HT1080 (cell line): ENCODE measurements at regions not wholly inside any gene's neighbourhood (a gene's known extent, or its start where the extent isn't known, plus 50 kb on each side); places are given as distances from the start of the nearest gene placed in this dataset.
A peak's percentile ranks its signal among the peaks of the same experiment; 100 is the strongest.
"Not testable (repeated sequence)": the region's sequence is repeated elsewhere in the genome, so short reads cannot be mapped to it uniquely, and the experiment has no call there.

Experiments used
- DNase-seq: peaks from one replicate; pipeline ENCODE4 v3.0.0-alpha.2; 2015; ENCODE audit warnings: low read depth

DNA sequence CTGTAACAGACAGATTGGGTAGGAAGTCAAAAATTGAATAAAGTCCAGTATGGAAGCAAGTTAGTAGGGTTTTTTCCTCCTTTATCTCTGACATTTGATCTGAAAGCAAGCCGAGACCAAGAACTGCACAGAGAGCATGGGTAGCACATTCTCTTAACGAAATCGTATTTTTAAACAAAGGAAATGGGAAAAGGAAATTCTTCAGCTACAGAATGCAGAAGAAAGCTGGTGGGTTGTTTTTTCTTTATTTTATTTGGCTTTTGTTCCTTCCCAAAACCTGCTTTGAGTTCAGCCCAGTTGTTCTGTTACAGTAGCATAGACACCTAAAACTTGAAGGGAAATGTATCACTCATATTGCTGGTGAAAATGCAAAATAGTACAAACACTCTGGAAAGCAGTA, 397.0 kb downstream of the GBE1 start:
- DNase-seq: no peak

DNA sequence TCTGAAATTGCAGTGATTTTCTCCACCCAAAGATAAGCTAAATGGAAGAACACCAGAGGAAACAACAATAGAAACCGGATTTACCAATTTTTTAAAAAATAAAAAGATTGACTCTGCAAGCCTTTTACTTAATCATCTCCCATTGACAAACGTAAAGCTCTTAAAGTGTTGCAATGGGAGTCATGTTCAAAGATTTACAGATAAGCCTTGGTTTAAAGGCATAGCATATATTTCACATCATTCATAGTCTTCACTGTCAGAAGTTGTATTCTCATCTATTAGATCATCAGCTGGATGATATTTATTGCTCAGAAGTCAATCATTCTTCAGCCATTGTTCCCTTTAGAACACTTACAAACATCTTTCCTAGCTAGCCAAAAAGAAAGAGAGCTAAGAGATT, 397.6 kb downstream of the GBE1 start:
- no peak for DNase-seq

DNA sequence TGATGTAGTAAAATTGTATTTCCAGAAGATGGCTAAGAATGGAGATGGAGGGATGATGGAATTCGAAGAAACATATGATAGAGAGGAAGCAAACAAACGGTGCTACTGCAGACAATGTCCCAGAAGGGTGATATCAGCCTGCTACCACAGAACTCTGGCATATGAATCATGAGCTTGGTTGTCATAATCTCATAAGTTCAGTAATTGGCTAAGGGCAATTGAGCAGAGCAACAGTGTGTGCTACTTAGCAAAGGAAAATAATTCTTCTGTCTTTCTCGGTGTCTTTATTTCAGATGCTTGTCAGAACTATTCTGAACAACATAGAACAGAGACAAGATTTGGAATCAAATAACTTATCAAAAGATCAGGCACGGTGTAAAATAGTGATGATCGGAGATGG, 407.3 kb downstream of the GBE1 start:
- no peak for DNase-seq

DNA sequence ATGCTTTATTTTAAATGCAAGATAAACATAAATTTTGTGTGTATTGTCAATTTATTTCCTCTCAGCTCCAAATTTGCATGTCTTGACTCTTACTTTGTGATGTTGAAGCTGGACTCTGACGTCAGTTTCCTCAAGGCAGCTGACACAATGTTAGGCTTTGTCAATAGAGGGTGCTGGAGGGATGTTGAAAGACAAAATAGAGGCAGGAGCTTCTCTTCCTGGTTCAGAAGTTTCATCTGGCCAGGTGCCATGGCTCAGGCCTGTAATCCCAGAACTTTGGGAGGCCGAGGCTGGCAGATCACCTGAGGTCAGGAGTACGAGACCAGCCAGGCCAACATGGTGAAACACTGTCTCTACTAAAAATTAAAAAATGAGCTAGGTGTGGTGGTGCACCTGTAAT, 408.6 kb downstream of the GBE1 start:
- peak; percentile 42 for DNase-seq

DNA sequence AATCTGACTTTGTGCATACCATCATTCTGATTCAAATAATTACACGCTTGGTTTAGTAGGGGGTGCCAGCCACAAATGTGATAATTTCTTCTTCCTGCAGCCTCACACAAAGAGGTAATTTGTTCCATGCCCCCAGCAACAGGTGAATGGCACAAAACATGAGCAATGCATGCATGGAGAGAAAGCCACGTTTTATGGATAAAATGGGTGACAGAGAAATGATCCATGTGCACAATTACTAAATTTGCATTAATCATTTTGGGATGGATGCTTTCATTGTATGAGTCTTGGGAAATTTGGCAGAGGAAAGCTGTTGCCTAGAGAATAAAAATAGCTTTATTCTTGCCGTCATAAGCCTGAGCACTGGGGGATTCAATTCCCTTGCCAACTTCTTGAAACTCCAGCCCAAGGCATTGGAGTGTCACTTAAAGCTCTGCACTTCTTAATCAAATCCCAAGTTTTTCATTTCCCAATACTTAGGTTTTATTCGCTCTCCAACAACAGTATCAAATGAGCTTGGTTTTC, 411.6 kb downstream of the GBE1 start:
- DNase-seq: no peak

DNA sequence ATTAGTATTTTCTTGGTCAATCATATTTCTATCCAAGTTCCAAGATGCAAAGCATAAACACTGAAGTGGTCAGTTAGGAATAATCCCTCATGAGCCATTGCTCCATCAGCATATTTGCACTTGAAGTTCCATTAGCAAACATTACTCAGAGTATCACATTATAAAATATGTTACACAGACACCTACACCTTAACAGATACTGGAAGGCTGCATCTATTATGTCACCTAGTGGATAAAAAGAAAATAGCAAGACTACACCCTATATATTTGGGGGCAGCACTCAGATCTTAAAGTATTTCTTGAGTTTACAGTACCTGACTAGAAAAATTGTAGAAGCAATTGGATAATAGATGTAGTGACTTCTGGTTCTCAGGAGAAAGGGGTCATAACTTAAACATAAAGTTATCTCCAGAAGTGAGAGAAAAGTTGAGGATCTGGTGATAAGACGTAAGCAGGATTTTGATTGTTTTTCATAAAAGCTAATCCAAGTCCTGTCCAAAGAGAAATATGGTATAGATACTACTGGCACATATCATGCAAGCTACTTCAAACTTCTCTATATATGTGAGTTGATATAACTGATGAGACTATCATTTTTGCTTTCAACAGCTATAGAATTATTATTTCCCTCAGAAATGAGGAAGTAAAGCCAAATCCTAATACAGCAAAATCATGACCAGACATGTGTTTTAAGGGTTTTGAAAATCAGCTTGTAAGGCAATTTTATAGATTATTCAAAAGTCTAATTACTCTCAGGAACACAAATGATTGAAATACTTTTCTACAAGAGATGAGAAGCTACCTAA, 422.2 kb downstream of the GBE1 start:
- peak; percentile 37 for DNase-seq

DNA sequence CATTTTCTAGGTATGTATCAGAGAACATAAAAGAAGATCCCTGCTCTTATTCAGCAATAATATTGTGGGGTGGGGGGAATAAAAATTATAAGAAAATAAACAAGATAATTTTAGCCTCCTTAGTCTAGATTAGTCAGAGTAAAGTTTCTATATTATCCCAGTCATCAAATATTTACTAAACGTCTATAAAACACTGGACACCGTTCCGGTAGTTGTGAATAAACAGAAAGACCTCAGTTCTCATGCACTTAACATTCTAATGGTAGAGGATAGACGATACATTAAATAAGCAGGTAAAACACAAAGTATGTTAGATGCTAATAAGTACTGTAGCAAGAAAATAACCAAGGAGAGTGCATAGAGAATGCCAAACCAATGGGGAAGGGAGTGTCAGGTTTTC, 425.0 kb downstream of the GBE1 start:
- no peak for DNase-seq

DNA sequence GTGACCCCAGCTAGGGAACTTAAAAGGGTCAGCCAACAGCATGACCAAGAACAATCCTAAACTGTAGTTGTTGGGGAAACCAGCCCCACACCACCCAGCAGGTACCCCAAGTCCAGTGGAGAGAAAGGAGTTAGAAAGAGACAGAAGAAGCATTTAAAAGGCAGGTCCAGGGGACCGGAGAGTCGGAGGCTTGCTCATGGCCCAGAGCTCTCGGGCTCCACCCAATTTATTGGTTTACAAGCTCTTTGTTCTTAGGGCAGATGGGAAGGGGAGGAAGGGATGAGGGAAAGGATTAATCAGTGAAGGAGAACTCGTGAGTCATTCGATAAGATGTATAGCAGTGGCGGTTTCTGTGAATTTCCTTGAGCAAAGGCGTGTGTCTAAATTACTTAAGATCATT, 431.6 kb downstream of the GBE1 start:
- not testable (repeated sequence) for DNase-seq

DNA sequence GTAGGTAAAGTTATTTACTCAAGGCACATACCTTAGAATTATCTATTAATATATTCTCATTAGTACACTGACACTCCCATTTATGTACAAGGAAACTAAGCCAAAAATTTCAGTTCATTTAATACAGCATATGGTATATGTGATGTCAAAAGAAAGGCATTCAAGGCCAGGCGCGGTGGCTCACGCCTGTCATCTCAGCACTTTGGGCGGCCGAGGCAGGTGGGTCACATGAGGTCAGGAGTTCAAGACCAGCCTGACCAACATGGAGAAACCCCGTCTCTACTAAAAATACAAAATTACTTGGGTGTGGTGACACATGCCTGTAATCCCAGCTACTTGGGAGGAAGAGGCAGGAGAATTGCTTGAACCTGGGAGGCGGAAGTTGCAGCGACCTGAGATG, 435.2 kb downstream of the GBE1 start:
- DNase-seq: no peak

DNA sequence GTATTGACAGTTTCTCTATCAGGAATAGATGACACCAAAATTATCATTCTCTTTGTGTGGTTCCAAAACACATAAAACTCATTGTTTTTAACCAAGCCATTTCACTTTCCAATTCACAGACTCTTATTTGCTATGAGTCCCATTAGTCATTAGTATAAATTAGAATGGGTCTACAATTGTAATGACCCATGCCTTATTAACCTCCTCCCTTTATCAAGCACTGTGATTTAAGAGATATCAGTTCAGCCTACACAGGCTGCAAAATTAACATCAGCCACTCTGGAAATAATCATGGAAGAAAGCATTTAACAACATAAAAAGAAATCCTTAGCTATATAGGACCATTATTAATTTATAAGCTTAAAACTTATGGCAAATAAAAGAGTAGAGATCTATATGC, 440.6 kb downstream of the GBE1 start:
- no peak for DNase-seq

DNA sequence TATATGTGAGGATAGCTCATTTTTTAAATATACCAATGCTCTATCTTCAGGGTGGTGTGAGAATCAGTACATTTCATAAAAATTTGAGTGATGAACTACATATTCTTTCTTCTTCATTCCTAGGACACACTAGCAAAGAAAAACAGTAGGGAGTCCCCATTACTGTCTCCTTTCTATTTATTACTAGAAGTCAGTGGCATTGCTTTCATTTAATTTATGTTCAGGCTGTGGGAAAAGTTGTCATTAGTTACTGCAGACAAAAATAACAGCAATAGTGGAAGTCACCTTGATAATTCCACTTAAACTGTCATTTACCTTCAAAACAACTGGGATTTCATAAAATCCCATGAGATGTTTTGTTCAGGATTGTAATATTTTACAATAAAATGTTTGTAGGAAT, 446.4 kb downstream of the GBE1 start:
- no peak for DNase-seq

DNA sequence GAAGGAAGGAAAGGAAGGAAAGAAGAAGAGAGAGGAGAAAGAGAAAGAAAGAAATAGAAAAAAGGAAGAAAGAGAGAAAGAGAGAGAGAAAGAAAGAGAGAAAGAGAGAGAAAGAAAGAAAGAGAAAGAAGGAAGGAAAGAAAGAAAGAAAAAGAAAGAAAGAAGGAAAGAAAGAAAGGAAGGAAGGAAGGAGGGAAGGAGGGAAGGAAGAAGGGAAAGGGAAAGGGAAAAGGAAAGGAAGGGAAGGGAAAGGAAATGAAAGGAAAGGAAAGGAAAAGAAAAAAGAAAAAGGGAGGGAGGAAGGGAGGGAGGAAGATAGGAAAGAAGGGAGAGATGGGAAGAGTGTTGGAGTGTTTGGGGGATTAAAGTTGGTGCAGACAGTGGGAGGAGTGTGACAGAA, 450.1 kb downstream of the GBE1 start:
- no peak for DNase-seq

DNA sequence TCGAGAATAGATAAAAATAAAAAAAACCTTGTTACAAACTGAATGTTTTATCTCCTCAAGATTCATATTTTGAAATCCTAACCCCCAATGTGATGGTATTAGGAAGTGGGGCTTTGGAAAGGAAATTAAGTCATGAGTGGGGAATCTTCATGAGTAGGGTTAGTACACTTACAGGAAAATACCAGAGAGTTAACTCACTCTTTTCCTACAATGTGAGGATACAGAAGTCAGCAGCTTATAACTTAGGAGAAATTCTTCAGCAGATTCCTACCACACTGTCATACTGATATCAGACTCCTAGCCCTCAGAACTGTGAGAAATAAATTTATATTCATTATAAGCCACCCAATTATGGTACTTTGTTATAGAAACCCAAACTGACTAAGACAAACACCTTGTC, 453.1 kb downstream of the GBE1 start:
- DNase-seq: peak; percentile 66

DNA sequence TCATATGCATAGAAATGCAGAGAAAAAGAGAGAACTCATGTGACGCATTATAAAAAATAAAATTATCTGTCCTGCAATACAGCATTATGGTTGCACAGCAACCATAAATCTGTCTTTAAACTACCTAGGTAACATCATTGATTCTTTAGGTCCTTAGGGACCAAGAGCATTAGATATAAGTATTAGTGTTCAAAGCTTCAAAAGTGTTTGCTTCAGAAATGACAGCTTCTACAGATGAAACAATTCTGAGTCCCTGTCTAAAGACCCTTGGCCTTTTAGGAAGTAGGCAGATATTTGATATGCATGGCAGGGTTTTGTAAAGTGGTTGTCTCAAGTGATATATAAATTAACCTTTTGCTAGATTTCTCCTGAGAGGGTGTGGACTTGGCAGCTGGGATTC, 454.2 kb downstream of the GBE1 start:
- no peak for DNase-seq

DNA sequence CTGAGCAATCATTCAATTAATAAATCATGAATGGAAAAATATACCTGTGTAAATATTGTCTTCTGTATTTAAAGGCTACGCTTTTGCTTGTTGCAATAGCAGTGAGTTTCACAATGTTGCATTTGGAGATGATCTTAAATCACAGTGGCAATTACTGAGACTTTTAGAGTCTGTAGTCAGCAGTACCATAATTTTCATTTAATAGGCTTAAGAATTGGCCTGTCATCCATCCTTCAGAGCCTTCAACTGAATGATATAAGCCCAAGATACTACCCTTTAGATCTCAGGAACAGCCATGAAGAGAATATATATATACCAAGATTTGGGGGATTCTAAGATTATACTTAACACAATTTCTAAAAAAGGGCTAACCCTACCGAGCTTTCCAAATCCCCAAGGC, 458.1 kb downstream of the GBE1 start:
- DNase-seq: no peak

DNA sequence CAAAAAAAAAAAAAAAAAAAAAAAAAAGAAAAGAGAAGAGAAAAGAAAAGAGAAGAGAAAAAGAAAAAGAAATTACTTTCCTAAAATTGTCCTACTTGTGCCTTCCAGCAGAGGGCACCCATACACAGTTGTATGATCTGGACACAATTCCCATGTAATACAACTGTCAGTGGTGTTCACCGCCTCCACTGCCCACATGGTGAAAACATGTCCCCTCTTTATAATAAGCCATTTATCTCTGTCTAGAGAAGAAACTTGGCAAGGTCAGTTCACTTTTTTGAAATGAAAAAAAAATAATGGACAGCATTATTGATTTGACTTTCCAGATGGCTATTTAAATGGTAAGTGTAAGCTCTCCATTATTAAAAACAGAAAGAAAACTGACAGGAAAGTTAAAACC, 459.4 kb downstream of the GBE1 start:
- DNase-seq: peak; percentile 57

DNA sequence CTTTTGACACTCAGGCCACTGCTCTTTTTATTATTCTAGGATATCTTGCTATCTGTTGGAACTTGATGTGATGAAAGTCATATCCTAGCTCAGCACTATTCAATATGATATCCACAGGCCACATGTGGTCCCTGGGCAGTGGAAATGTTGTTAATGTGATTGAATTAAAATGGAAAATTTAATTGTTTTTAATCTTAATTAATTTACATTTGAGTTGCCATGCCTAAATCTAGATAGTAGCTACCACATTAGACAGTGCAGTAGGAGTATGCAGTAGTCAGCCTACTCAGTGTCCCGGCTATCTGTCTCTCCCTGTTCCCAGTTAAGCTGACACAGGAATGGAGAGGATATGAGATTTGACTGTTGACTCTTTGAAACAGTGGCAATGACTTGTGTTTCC, 460.2 kb downstream of the GBE1 start:
- no peak for DNase-seq

DNA sequence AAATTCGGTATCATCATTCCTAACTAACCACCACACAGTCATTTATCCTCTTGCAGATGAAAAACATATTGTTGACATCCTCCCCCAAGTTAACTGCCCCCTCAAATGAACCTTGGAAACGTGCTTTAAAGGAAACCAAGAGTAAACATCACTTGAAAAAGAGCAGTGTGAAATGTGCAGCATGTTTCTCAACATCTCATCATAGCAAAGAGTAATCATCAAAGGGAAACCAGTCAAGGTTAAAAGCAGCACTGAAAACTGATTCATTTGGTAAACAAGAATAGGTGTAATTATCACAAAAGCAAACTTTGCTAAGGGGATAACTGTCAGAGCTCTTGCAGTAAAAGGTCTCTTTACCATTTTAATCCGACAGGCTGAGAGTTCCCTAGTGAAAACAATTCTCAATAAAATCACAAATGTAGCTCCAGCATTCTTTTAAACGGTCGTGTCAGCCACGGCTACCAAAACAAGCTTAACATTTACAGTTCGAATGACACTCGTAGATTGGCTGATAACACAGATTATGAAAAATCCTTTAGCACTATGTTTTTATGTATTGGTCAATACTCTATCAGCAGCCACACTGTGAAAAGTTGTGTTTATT, 461.0 kb downstream of the GBE1 start:
- no peak for DNase-seq

DNA sequence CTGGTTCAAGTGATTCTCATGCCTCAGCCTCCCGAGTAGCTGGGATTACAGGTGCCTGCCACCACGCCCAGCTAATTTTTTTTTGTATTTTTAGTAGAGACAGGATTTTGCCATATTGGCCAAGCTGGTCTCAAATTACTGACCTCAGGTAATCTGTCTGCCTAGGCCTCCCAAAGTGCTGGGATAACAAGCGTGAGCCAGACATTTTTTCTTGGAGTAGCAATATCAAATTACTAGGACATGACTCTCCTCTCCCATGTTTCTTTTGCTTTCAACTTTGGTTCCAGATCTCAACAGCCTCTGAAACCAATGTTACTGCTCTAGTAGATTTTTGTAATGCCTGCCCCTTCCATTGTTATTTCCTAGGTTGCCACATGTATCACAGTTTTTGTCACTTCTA, 462.0 kb downstream of the GBE1 start:
- no peak for DNase-seq

DNA sequence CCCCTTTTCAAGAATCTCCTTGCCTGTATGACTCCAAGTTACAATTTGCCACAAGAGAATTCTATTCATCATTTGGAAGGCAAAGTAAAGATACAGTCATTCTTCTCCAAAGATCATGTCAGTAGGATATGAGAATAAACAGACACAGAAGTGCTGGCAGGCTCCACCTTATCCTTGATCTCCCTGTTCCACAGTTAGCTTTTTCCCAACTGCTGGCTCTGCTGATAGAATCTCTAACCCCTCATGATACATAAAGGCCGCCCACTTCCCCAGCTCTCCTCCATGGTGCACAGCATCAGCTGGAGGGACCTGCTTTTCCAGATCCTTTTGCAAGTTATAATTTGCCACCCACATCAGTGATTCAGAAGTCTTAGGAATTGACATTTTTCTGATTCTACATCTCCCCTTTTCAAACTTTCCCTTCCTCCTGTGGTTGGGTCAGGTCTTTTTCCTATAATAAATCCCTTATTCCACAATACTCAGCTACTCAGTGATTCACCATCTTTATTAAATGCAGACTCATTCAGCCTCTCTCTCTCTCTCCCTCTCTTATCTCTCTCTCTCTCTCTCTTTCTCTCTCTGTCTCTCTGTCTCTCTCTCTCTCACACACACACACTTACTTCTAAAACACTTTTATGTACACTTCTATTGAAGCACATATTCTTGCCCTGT, 465.4 kb downstream of the GBE1 start:
- no peak for DNase-seq

DNA sequence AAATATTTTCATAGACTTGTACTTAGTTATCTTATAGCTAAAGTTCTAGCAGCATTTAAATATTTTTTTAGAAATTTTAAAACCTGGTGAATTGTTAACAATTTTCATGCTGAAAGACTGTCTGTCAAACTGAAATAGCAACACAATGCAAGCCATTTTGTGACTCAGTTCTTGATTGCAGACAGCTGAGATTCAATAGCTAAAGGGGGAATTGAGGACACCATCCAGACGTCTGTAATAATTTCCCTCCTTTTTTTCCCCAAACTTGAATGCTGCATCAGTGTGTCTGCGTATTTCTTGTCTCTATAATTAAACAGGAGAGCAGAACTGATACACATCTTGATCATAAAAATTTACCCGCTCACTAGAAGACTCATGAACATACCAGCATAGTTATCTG, 468.3 kb downstream of the GBE1 start:
- no peak for DNase-seq

DNA sequence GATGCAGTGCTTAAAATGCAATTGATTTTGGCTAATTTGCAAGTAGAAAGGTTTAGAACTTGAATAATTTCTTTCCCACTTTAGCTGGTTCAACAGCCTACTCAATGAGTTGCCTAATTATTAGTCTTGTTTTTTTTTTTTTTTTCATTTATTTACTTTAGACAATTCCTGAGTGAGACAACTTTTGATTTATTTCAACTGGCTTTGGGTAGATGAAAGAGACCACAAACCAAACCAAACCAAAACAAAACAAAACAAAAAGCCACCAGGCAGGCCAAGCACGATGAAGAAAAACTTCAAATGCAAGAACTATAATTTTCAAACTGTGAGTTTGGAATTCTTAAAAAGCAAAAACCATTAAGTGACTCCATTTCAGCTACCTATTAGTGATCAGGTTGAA, 469.9 kb downstream of the GBE1 start:
- DNase-seq: no peak

DNA sequence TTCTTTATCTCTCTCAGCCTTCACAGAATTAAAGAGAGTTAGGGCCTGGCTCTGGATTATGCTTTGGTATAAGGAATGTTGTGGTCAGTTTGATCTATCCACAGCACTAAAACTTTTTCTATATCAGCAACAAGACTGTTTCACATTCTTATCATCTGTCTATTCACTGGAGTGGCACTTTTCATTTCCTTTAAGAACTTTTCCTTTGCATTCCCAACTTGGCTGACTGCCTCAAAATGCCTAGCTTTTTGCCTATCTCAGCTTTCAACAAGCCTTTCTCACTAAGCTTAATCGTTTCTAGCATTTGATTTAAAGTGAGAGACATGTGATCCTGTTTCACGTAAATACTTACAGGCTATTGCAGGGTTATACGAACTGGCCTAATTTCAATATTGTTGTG, 471.8 kb downstream of the GBE1 start:
- peak; percentile 34 for DNase-seq
